ENCODE measurements at regions not wholly inside any gene's neighbourhood (a gene's known extent, or its start where the extent isn't known, plus 50 kb on each side); places are given as distances from the start of the nearest gene placed in this dataset.

- TF ChIP-seq CTCF (IDR thresholded peaks at IDR 0.05; ENCODE audit: low read length) (no peak), EZH2 (optimal IDR thresholded peaks at IDR 0.05; ENCODE audit: low read depth, low read length) (no peak), EZH2phosphoT487 (IDR thresholded peaks at IDR 0.05; ENCODE audit: low read length) (no peak)
Observed at GRCh38 chr6:140079328-140079727, 704.9 kb upstream of the CITED2 start.
